ENCODE measurements at regions not wholly inside any gene's neighbourhood (a gene's known extent, or its start where the extent isn't known, plus 50 kb on each side); places are given as distances from the start of the nearest gene placed in this dataset.

DNA sequence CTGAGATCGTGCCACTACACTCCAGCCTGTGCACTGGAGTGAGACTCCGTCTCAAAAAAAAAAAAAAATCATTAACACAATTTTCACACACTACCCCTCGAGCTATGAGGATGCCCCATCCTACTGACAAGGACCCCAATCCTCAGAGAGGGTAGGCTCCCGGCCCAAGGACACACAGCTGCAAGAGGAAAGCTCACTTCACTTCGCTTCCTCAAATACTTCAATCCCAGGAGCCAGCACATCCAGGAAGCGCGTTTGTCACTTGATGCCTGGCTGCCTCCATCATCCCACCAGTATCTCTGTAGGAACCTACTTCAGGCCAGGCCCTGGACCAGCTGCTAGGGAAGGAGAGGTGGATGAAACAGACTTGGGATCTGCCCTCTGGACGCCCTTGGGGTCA lies 144.0 kb downstream of the CRYBB2 start:
- peaks cover 22% of the 10 kb centered on the region for H3K27me3 Mint-ChIP-seq (ENCODE audit: insufficient read depth, low read depth, poor library complexity)
- no peak for DNase-seq (ENCODE audit: low spot score)

More for the DNA sequence above, 144.0 kb downstream of the CRYBB2 start:
- Histone ChIP-seq H3K27me3 (ENCODE audit: insufficient read depth) (no peaks in the 10 kb centered on the region), H3K27ac (ENCODE audit: low read depth) (no peak overlapping the region), H3K9me2 (ENCODE audit: insufficient read depth) (no peaks in the 10 kb centered on the region), H3K79me2 (replicated peaks; ENCODE audit: insufficient read depth) (no peaks in the 10 kb centered on the region), H3K4me1 (ENCODE audit: insufficient read depth) (0 out of 2 replicates have a peak, but pooled peaks cover 2% of the 10 kb centered on the region), H4K20me1 (replicated peaks; ENCODE audit: insufficient read depth) (peaks cover 7% of the 10 kb centered on the region), H3F3A (replicated peaks; ENCODE audit: low read depth) (0 out of 2 replicates have a peak, but pooled peaks cover 2% of the 10 kb centered on the region), H3K4me2 (no peak overlapping the region), H3K4me3 (no peak overlapping the region), H2AFZ (no peak overlapping the region), H3K36me3 (ENCODE audit: insufficient read depth) (no peaks in the 10 kb centered on the region)
- ATAC-seq, result no peak
- no peak overlapping the region for H3K27ac Mint-ChIP-seq
- H3K4me3 Mint-ChIP-seq, result no peak overlapping the region
- no peaks in the 10 kb centered on the region for H3K9me3 Mint-ChIP-seq
- H3K36me3 Mint-ChIP-seq (ENCODE audit: low read depth), result peaks cover 6% of the 10 kb centered on the region; the same call in 2 of the 3 replicates
- H3K4me1 Mint-ChIP-seq, result peaks cover 9% of the 10 kb centered on the region
- no peak for TF ChIP-seq CREB1 (CRISPR knock-in tag; IDR thresholded peaks at IDR 0.05; ENCODE audit: low read depth)
- no peak for TF ChIP-seq JUNB (IDR thresholded peaks at IDR 0.05; ENCODE audit: unreplicated experiment)
- no peak for TF ChIP-seq EZH2phosphoT487 (IDR thresholded peaks at IDR 0.05; ENCODE audit: unreplicated experiment)
- TF ChIP-seq, protein P1, sequence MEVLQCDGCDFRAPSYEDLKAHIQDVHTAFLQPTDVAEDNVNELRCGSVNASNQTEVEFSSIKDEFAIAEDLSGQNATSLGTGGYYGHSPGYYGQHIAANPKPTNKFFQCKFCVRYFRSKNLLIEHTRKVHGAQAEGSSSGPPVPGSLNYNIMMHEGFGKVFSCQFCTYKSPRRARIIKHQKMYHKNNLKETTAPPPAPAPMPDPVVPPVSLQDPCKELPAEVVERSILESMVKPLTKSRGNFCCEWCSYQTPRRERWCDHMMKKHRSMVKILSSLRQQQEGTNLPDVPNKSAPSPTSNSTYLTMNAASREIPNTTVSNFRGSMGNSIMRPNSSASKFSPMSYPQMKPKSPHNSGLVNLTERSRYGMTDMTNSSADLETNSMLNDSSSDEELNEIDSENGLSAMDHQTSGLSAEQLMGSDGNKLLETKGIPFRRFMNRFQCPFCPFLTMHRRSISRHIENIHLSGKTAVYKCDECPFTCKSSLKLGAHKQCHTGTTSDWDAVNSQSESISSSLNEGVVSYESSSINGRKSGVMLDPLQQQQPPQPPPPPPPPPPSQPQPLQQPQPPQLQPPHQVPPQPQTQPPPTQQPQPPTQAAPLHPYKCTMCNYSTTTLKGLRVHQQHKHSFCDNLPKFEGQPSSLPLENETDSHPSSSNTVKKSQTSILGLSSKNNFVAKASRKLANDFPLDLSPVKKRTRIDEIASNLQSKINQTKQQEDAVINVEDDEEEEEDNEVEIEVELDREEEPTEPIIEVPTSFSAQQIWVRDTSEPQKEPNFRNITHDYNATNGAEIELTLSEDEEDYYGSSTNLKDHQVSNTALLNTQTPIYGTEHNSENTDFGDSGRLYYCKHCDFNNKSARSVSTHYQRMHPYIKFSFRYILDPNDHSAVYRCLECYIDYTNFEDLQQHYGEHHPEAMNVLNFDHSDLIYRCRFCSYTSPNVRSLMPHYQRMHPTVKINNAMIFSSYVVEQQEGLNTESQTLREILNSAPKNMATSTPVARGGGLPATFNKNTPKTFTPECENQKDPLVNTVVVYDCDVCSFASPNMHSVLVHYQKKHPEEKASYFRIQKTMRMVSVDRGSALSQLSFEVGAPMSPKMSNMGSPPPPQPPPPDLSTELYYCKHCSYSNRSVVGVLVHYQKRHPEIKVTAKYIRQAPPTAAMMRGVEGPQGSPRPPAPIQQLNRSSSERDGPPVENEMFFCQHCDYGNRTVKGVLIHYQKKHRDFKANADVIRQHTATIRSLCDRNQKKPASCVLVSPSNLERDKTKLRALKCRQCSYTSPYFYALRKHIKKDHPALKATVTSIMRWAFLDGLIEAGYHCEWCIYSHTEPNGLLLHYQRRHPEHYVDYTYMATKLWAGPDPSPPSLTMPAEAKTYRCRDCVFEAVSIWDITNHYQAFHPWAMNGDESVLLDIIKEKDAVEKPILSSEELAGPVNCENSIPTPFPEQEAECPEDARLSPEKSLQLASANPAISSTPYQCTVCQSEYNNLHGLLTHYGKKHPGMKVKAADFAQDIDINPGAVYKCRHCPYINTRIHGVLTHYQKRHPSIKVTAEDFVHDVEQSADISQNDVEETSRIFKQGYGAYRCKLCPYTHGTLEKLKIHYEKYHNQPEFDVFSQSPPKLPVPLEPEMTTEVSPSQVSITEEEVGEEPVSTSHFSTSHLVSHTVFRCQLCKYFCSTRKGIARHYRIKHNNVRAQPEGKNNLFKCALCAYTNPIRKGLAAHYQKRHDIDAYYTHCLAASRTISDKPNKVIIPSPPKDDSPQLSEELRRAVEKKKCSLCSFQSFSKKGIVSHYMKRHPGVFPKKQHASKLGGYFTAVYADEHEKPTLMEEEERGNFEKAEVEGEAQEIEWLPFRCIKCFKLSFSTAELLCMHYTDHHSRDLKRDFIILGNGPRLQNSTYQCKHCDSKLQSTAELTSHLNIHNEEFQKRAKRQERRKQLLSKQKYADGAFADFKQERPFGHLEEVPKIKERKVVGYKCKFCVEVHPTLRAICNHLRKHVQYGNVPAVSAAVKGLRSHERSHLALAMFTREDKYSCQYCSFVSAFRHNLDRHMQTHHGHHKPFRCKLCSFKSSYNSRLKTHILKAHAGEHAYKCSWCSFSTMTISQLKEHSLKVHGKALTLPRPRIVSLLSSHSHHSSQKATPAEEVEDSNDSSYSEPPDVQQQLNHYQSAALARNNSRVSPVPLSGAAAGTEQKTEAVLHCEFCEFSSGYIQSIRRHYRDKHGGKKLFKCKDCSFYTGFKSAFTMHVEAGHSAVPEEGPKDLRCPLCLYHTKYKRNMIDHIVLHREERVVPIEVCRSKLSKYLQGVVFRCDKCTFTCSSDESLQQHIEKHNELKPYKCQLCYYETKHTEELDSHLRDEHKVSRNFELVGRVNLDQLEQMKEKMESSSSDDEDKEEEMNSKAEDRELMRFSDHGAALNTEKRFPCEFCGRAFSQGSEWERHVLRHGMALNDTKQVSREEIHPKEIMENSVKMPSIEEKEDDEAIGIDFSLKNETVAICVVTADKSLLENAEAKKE (CRISPR knock-in tag; IDR thresholded peaks at IDR 0.05), result no peak
- TF ChIP-seq, protein P2, sequence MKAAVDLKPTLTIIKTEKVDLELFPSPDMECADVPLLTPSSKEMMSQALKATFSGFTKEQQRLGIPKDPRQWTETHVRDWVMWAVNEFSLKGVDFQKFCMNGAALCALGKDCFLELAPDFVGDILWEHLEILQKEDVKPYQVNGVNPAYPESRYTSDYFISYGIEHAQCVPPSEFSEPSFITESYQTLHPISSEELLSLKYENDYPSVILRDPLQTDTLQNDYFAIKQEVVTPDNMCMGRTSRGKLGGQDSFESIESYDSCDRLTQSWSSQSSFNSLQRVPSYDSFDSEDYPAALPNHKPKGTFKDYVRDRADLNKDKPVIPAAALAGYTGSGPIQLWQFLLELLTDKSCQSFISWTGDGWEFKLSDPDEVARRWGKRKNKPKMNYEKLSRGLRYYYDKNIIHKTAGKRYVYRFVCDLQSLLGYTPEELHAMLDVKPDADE (IDR thresholded peaks at IDR 0.05), result no peak
- no peak for TF ChIP-seq NANOG (IDR thresholded peaks at IDR 0.05; ENCODE audit: borderline replicate concordance)
- TF ChIP-seq, protein P3, sequence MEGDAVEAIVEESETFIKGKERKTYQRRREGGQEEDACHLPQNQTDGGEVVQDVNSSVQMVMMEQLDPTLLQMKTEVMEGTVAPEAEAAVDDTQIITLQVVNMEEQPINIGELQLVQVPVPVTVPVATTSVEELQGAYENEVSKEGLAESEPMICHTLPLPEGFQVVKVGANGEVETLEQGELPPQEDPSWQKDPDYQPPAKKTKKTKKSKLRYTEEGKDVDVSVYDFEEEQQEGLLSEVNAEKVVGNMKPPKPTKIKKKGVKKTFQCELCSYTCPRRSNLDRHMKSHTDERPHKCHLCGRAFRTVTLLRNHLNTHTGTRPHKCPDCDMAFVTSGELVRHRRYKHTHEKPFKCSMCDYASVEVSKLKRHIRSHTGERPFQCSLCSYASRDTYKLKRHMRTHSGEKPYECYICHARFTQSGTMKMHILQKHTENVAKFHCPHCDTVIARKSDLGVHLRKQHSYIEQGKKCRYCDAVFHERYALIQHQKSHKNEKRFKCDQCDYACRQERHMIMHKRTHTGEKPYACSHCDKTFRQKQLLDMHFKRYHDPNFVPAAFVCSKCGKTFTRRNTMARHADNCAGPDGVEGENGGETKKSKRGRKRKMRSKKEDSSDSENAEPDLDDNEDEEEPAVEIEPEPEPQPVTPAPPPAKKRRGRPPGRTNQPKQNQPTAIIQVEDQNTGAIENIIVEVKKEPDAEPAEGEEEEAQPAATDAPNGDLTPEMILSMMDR (conservative IDR thresholded peaks at IDR 0.05; ENCODE audit: low read depth in 2 of 2), result no peak
- no peak for TF ChIP-seq EZH2 (IDR thresholded peaks at IDR 0.05; ENCODE audit: low read depth, unreplicated experiment)
- TF ChIP-seq STAT1 (IDR thresholded peaks at IDR 0.05; ENCODE audit: unreplicated experiment), result no peak
- no peak for TF ChIP-seq POLR2AphosphoS5 (IDR thresholded peaks at IDR 0.05; ENCODE audit: low read depth)
- TF ChIP-seq ZNF331 (CRISPR knock-in tag; IDR thresholded peaks at IDR 0.05; ENCODE audit: low read depth), result no peak
- TF ChIP-seq ZNF114 (CRISPR knock-in tag; IDR thresholded peaks at IDR 0.05), result no peak
- TF ChIP-seq, protein P4, sequence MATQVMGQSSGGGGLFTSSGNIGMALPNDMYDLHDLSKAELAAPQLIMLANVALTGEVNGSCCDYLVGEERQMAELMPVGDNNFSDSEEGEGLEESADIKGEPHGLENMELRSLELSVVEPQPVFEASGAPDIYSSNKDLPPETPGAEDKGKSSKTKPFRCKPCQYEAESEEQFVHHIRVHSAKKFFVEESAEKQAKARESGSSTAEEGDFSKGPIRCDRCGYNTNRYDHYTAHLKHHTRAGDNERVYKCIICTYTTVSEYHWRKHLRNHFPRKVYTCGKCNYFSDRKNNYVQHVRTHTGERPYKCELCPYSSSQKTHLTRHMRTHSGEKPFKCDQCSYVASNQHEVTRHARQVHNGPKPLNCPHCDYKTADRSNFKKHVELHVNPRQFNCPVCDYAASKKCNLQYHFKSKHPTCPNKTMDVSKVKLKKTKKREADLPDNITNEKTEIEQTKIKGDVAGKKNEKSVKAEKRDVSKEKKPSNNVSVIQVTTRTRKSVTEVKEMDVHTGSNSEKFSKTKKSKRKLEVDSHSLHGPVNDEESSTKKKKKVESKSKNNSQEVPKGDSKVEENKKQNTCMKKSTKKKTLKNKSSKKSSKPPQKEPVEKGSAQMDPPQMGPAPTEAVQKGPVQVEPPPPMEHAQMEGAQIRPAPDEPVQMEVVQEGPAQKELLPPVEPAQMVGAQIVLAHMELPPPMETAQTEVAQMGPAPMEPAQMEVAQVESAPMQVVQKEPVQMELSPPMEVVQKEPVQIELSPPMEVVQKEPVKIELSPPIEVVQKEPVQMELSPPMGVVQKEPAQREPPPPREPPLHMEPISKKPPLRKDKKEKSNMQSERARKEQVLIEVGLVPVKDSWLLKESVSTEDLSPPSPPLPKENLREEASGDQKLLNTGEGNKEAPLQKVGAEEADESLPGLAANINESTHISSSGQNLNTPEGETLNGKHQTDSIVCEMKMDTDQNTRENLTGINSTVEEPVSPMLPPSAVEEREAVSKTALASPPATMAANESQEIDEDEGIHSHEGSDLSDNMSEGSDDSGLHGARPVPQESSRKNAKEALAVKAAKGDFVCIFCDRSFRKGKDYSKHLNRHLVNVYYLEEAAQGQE (IDR thresholded peaks at IDR 0.05; ENCODE audit: unreplicated experiment), result no peak

Measured in GM23338 (cell line).